ENCODE measurements at regions not wholly inside any gene's neighbourhood (a gene's known extent, or its start where the extent isn't known, plus 50 kb on each side); places are given as distances from the start of the nearest gene placed in this dataset.

DNA sequence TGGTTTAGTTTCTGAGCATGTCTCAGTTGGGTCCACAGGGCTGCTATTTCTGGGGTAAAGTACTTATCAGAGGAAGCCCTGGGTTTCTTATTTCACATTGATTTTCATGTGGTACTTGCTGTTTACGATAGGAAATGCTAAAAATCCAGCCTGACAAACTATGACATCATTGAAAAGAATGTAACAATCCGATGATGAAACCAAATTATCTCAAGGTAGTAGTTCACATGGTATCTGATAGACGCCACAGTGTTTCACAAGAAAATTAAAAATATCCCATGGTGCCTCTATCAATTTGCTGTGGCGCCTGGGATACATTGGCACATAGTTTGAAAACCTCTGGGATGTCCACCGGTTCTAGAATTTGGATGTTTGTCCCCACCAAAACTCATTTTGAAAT, 418.9 kb upstream of the RPS6KA3 start:
- TF ChIP-seq POLR2AphosphoS5 (IDR thresholded peaks at IDR 0.05) (no peak), EP300 (IDR thresholded peaks at IDR 0.05) (no peak)
- TF ChIP-seq, protein P1, sequence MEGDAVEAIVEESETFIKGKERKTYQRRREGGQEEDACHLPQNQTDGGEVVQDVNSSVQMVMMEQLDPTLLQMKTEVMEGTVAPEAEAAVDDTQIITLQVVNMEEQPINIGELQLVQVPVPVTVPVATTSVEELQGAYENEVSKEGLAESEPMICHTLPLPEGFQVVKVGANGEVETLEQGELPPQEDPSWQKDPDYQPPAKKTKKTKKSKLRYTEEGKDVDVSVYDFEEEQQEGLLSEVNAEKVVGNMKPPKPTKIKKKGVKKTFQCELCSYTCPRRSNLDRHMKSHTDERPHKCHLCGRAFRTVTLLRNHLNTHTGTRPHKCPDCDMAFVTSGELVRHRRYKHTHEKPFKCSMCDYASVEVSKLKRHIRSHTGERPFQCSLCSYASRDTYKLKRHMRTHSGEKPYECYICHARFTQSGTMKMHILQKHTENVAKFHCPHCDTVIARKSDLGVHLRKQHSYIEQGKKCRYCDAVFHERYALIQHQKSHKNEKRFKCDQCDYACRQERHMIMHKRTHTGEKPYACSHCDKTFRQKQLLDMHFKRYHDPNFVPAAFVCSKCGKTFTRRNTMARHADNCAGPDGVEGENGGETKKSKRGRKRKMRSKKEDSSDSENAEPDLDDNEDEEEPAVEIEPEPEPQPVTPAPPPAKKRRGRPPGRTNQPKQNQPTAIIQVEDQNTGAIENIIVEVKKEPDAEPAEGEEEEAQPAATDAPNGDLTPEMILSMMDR (IDR thresholded peaks at IDR 0.05) = no peak

All from sigmoid colon (tissue), 4 donors.